NCI-H446 (cell line): ENCODE measurements at regions not wholly inside any gene's neighbourhood (a gene's known extent, or its start where the extent isn't known, plus 50 kb on each side); places are given as distances from the start of the nearest gene placed in this dataset.
A peak's percentile ranks its signal among the peaks of the same experiment; 100 is the strongest.

ENCODE experiments used
- DNase-seq, 2 experiments: peaks; one replicate each; lab custom pipeline; 2025; lab: John Stamatoyannopoulos, UW

DNA sequence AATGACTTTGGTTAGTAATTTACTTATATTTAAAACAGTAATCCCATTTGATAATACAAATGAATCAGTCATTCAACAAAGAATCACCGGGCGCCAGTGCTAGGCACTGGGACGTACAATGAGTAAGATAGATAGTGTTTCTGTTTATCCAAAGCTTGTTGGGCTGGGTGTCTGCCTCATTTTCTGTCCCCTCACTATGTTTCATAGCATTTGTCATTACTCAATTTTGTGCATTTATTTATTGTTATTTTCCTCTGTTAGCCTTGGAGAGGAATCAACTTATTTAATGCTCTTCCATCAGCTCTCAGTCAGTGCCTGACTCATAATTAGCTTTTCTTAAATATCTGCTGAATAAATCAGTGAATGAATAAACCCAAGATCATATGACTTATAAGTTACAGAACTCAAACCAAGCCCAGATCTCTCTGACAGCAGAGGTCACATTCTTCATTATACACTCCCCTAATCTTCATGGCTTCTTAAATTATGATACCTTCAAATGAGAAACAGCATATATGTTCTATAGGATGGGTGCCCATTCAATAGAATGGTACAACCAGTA is 86.2 kb downstream of the TSPAN8 start:
- no peak for DNase-seq

DNA sequence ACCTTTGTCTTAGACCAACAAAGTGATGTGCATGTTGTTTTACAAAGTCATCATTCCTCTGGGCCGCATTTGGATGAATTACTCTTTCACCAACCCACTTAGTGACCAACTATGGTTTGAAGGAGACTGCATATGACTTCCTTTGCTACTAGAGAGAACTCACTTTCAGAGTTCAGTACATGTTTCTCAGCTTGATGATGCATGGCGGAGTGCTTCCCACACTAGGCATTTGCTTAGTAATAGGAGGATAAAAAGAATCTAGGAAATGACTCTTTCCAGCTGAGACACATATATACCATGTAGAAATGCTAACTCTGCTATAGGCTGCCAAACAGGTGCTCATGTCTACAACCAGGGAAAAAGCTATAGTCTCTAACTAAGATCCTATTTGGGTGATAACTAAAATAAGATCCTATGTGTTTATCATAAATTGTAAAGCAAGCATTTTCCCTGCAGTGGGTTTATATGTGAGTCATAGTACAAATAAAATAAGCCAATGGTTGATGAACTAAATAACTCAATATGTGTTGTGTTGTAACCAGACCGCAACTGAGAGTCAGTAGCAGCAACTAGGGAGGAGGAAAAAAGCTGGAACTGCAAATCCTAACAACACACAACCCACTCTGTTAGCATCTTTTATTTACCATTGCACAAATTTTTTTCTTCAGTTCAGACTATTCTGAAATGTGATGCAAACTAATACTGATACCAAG is 87.2 kb downstream of the TSPAN8 start:
- DNase-seq = no peak

GRCh38 chr12:71069311-71069710 is 88.5 kb downstream of the TSPAN8 start:
- DNase-seq = no peak

DNA sequence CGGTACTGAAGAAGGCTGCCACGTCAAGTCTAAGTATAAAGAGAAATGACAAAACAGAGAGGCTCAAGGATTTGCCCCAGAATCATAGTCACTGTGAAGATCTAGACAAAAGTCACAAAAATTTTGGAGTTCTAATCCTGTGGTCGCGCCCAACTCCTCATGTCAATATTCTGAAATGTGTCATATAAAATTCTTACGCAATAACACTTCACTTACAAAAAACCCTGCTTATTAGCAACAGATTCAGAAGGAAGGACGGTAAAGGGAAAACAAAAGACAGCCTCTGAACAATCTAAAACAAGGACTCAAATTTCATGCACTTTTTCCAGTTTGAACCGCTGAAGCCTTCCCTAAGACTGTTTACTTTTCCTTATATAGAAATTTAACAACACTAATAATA is 94.7 kb downstream of the TSPAN8 start:
- no peak for DNase-seq

GRCh38 chr12:71061451-71061850 is 96.3 kb downstream of the TSPAN8 start:
- no peak for DNase-seq

DNA sequence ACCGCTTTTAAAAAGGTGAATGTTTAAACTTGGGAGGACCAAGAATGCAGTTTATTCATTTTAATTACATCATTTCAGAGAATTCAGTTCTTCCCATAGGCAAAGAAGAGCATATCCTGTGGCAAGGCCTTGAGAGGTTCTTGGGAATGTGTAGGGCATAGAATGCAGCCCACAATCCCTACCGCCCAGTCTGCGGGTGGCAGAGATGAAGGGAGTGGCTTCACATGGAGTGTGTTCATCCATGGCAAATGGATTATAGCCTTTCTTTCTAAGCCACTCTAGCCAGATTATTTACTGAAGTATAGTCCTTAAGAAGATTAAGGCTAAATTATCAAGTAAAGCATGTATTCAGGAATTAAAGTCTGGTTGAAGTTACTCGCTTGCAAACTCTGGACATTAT is 97.4 kb downstream of the TSPAN8 start:
- no peak for DNase-seq

DNA sequence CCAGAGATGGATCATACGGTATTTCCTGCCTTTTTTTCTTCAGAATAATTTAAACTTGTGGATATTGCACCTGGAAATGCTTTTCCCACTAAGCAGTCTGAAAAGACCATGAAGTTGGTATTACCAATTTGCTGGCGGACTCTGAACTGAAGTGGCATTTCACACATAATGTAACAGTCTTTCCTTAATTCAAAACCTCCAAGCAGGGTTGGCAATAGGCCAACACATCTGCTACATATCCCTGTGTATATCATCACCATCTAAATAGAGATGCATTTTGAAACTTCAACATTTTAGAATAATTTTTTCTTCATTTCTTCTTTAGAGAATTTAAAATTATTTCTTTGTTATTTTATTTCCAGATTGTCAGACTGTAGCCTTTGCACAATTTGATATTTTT is 100.5 kb downstream of the TSPAN8 start:
- peak in 1 of 2 experiments; percentile 64 for DNase-seq

DNA sequence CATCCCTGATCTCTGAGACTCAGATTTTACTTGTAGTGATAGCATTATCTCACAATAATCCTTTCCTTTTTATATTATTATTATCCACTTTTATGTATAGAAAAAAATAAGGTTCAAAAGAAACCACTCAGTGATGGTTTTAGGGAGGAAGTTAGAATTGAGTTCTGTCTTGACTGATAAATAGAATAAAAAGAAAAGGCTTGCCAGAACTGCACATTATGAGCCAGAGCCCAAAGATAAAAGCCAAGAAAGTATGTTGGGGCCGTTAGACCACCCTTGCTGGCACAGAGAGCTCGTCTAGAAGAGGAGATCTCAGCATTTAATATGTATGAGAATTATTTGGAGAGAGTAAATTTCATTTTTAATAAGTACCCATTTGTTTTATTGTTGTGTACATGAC is 103.2 kb downstream of the TSPAN8 start:
- no peak for DNase-seq

DNA sequence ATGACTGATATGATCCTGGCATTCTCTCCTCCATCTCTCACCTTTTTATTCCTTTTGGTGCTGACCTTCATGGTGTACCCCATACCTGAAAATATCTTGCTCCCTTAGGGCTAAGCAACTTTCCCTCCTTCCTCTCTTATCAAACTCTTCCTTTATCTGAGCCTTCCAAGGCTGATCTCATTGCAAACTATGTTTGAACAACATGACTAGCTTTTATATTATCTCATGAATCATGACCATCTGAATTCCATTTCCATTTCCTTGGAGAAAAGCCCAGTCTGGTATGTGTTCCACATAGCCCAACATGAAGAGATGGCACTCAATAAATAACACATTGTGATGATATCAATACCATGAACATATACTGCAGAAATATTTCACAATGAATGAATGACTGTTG is 111.6 kb downstream of the TSPAN8 start:
- no peak for DNase-seq

GRCh38 chr12:71045781-71046180 is 112.0 kb downstream of the TSPAN8 start:
- peak in 1 of 2 experiments; percentile 5 for DNase-seq

GRCh38 chr12:71041476-71041875 is 116.3 kb downstream of the TSPAN8 start:
- no peak for DNase-seq

DNA sequence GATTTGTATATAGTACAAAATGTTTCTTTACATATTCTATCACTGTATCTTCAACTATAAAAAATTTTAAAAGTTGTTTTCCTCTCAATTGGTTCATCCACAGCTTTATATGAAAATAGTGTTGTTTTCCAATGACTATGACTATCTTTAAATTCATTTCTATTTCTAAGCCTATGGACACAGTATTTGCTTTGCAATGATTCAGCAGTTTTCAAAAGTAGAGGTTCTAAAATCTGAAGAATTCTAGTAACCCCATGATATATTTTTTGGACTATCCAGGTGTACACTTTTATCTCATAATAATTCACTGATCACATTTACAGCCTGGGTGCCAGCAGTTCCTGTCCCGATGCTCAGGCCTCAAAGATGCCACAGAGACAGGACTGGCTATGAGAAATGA is 118.4 kb upstream of the PTPRR start:
- no peak for DNase-seq

GRCh38 chr12:71036526-71036925 is 116.0 kb upstream of the PTPRR start:
- no peak for DNase-seq

GRCh38 chr12:71032933-71033332 is 112.4 kb upstream of the PTPRR start:
- no peak for DNase-seq

DNA sequence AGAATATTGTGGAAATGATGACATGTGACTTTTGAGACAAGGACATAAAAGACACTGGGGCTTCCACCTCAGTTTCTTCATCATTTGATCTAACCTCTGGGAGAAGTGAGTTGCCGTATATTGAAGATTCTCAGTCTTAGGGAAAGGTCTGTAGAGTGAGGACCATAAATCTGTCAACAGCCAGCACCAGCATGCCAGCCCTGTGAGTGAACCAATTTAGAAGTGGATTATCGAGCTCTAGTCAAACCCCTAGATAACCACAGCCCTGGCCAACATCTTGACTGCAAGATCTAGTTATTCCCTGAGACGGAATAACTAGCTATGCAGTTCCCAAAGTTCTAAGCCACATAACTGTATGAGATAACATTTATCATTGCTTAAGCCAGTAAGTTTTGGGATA is 108.8 kb upstream of the PTPRR start:
- DNase-seq = no peak

DNA sequence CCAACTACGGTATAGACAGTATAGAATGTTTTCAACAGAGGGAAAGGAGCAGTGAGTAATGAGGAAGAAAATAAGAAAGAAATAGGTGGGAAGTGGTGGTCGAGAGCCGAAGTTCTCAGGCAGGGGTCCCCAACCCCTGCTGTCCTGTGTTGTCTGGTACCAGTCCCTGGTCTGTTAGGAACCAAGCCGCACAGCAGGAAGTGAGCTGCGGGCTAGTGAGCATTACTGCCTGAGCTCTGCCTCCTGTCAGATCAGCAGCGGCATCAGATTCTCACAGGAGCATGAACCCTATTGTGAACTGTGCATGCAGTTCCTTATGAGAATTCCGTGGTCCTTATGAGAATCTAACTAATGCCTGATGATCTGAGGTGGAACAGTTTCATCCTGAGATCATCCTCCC is 107.3 kb upstream of the PTPRR start:
- DNase-seq = no peak

GRCh38 chr12:71024827-71025226 is 104.3 kb upstream of the PTPRR start:
- no peak for DNase-seq

- DNase-seq = no peak
Measured at GRCh38 chr12:71024281-71024680, 103.7 kb upstream of the PTPRR start.

DNA sequence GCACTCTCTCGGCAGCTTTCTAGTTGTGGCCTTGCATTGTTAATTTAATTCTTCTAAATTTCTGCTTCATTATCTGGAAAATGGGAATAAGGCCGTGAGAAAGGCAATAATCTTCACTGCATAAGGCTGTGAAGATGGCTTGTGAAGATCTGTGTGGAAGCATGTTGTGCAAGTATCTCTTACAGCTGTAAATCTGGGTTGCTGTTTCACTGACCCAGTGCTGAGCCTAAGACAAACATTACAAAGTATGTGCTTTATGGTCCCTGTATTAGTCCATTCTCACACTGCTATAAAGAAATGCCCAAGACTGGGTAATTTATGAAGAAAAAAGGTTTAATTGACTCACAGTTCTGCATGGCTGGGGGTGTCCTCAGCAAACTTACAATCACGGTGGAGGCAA is 101.0 kb upstream of the PTPRR start:
- no peak for DNase-seq

GRCh38 chr12:71019282-71019831 is 98.8 kb upstream of the PTPRR start:
- no peak for DNase-seq

DNA sequence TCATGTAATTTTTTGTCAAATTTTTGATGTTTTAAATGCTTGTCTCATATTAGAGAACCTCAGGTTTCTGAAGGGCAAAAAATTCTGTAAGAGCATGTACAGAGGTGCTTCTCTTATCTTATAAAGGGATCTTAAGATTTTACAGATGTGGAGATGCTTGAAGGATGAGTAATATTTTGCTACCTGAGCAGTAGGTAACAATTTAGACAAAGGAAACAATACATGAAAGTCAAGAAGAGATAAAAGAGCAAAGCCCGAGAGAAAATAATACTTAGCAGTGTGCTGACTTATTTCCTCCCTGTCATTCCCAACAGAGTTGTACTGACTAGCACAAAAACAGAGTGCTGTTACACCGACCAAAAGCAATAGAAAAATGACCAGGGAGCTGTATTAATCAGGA is 98.1 kb upstream of the PTPRR start:
- no peak for DNase-seq

DNA sequence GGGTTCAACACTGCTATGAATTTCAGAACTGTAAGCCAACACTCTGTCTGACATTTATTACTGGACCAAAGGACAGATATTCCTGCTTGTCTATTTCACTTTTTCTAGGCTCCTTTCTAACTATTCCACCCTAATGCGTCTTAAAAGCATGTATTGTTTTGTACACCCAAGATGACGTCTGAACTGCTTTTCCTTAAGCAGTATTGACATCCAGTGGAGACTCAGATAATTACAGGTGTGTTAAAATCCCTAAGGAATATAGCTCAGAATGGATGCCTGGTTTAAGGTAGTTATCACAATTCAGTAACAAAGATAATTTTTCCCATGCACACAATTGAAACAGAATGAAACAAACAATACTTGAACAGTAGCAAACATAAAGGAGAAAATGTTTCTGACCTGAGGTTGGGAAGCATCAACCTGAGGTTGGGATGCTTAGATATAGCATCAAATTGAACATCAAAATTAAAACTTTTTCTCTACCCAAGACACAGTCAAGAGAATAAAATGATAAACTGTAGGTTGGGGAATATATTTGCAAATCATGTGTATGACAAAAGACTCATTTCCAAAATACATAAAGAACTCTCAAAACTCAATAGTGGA is 93.7 kb upstream of the PTPRR start:
- DNase-seq = peak in 1 of 2 experiments; percentile 20

DNA sequence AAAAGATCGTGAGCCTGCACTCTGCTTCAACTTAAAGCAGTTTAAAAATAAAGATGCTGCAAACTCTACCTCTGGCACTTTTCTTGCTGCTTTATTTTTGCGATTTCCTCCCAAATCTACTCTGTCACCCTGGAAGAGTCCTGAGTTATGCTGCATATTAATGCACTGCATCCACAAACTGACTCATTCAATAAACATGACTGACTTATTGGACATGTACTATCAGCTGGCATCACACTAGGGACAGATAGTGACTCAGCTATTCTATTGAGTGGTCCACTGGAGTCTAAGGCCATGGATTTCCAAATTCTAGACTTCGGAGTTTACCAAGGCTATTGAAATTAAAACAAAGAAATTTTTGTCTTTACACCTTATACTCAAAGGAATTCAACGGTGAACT is 90.7 kb upstream of the PTPRR start:
- no peak for DNase-seq

DNA sequence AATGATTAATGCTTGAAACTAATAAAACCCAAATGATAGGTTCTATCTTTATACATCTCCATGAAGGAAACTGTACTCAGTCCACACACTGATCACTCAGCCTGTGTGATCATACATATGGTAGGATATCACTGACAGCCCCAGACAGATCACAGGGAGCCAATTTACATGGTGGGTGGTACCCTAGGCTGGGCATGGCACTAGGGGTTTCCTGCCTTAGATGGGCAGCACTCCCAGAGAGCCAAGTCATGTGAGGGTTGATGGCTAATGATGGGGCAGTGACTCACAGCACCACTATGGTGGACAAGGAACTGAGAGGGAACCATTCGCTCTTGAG is 89.6 kb upstream of the PTPRR start:
- DNase-seq = no peak
